Activated CD4-positive, alpha-beta T cell treated with anti-CD3 and anti-CD28 coated beads, Interleukin-2, amount 50 U/mL, for 24 hours (primary cell): ENCODE measurements at regions not wholly inside any gene's neighbourhood (a gene's known extent, or its start where the extent isn't known, plus 50 kb on each side); places are given as distances from the start of the nearest gene placed in this dataset.
"Not testable (repeated sequence)": the region's sequence is repeated elsewhere in the genome, so short reads cannot be mapped to it uniquely, and the experiment has no call there.

Source experiments
- DNase-seq, 2 donors: peaks; one replicate each; pipeline ENCODE4 v3.0.0-alpha.2; 2020; ENCODE audit warnings: low read depth in 1 of 2, low spot score in 1 of 2

GRCh38 chr6:144936764-144937163 lies 651.6 kb downstream of the UTRN start:
- DNase-seq, result no peak

- DNase-seq, result no peak
Observed at GRCh38 chr6:144939921-144940320, 654.8 kb downstream of the UTRN start.

- no peak for DNase-seq
Observed at GRCh38 chr6:144944106-144944505, 659.0 kb downstream of the UTRN start.

- no peak for DNase-seq
Observed at GRCh38 chr6:144947398-144947976, 662.4 kb downstream of the UTRN start.

- no peak for DNase-seq
Observed at GRCh38 chr6:144951730-144952437, 666.7 kb downstream of the UTRN start.

- DNase-seq, result no peak
Observed at GRCh38 chr6:144952456-144953240, 667.5 kb downstream of the UTRN start.

GRCh38 chr6:144953552-144954240 lies 668.6 kb downstream of the UTRN start:
- DNase-seq, result no peak

GRCh38 chr6:144954241-144954556 lies 669.1 kb downstream of the UTRN start:
- no peak for DNase-seq

- no peak for DNase-seq
Observed at GRCh38 chr6:144955392-144955791, 670.3 kb downstream of the UTRN start.

GRCh38 chr6:144955859-144956258 lies 670.7 kb downstream of the UTRN start:
- DNase-seq, result no peak

- DNase-seq, result not testable (repeated sequence)
Observed at GRCh38 chr6:144956697-144957096, 671.6 kb downstream of the UTRN start.

GRCh38 chr6:144957236-144957937 lies 672.3 kb downstream of the UTRN start:
- no peak for DNase-seq

- no peak for DNase-seq
Observed at GRCh38 chr6:144969154-144969553, 684.0 kb downstream of the UTRN start.

- DNase-seq, result no peak
Observed at GRCh38 chr6:144969602-144970272, 684.6 kb downstream of the UTRN start.

- DNase-seq, result not testable (repeated sequence)
Observed at GRCh38 chr6:144977250-144977864, 692.2 kb downstream of the UTRN start.

GRCh38 chr6:144978208-144978607 lies 693.1 kb downstream of the UTRN start:
- DNase-seq, result no peak

- no peak for DNase-seq
Observed at GRCh38 chr6:144986271-144986670, 701.1 kb downstream of the UTRN start.

GRCh38 chr6:144989319-144990107 lies 704.4 kb downstream of the UTRN start:
- no peak for DNase-seq

- DNase-seq, result no peak
Observed at GRCh38 chr6:144990784-144991183, 705.6 kb downstream of the UTRN start.
